SW480 (cell line): ENCODE measurements at regions not wholly inside any gene's neighbourhood (a gene's known extent, or its start where the extent isn't known, plus 50 kb on each side); places are given as distances from the start of the nearest gene placed in this dataset.
A peak's percentile ranks its signal among the peaks of the same experiment; 100 is the strongest.

Source experiments
- DNase-seq: peaks from one replicate; pipeline ENCODE4 v3.0.0-alpha.2; 2016; ENCODE audit warnings: low spot score

GRCh38 chr20:61125546-61126180 is 126.4 kb upstream of the CDH4 start:
- DNase-seq, result no peak

GRCh38 chr20:61126369-61127195 is 125.5 kb upstream of the CDH4 start:
- no peak for DNase-seq

GRCh38 chr20:61127311-61128039 is 124.6 kb upstream of the CDH4 start:
- peak; percentile 67 for DNase-seq

GRCh38 chr20:61128701-61129269 is 123.3 kb upstream of the CDH4 start:
- DNase-seq, result no peak

DNA sequence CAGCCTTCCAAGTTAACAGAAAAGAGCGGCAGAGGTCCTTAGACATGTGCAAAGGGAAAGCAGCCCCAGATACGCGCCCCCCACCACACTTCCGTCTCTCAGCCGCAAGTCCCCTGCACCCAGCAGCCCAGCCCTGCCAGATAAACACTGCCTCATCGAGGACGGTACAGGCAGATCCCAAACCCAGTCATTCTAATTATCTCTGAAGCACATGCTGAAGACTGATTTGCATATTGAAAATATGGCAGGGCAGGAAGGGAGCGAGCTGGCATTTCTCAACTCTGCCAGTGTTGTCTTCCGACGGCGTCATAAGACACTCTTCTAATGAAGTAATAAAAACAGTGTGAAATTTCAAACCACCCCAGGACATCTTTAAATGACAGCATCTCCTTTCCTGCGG is 122.8 kb upstream of the CDH4 start:
- DNase-seq, result no peak

GRCh38 chr20:61130156-61130555 is 121.9 kb upstream of the CDH4 start:
- DNase-seq, result no peak

- no peak for DNase-seq
Measured at GRCh38 chr20:61131944-61132343, 120.1 kb upstream of the CDH4 start.

DNA sequence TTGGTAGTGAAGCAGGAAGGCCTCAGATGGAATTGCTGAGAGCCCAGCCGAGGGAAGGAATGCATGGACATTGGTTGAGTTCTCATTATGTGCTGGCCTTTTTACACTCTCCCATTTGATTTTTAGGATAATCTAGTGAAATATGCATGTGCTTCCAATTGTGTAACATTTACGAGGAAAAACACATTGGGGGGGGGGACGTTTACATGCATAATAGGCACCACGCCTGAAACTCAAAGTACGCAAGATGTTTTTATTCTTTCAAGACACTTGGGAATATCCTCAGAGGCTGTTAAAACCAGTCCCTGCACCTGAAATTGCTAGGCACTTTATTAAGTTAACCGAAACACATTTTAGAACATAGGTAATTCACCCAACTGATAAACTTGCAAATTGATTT is 118.5 kb upstream of the CDH4 start:
- DNase-seq, result no peak

GRCh38 chr20:61134296-61135030 is 117.6 kb upstream of the CDH4 start:
- no peak for DNase-seq

GRCh38 chr20:61135266-61135665 is 116.8 kb upstream of the CDH4 start:
- DNase-seq, result no peak

GRCh38 chr20:61135968-61136367 is 116.1 kb upstream of the CDH4 start:
- DNase-seq, result no peak

DNA sequence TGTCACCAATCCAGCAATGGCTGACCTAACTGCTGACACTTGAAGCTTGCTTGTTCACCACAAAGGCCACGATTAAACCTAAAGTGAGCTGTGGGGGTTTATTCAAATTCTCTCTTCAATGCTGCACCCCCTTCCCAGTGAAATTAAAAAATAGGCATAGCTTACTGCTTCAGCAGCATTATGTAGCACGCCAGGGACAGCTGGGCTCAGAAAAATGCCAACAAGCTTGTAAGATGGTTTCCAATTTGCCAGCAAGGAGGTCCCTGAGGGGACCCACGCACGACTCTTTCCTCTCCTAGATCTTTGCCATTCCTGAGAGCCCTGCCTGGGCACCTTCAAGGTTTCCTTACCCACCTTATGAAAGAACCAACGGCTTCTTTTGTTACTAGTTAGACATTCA is 113.5 kb upstream of the CDH4 start:
- DNase-seq, result no peak

DNA sequence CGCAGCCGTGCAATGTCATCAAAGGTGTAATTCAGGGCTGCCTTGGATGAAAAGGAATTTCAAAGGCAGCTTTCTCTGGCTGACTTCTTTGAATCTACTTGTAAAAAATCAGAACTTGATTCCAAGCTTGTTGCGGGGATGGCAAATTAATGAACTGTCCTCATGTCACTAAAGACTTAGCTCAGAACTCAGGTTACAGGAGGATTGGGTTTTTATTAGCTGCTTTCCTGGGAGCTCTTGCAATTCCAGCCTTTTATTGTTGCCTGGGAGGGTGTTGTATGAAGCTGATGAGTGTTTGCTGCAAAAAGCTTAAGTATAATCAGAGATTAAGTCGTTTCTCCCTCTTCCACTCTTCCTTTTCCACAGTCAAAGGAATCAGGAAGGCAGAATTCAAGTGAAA is 113.0 kb upstream of the CDH4 start:
- DNase-seq, result no peak

DNA sequence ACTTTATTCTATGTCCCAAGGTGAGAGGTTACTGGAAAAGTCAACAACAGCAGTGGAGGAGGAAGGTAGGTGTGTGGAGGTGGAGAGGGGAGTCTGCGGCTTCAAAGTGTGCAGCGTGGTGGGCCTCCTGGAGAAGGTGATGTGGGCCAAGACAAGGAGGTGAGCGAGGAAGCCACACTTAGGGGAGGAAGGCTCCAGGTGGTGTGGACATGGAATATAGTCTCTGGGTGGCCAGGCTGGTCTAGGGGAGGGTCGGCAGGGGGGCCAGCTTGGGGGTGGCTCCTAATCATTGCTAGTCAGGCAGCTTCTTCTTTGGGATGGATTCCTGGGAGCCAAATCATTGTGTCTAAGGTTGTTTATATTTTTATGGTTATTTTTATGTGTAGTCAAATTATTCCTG is 111.5 kb upstream of the CDH4 start:
- no peak for DNase-seq

DNA sequence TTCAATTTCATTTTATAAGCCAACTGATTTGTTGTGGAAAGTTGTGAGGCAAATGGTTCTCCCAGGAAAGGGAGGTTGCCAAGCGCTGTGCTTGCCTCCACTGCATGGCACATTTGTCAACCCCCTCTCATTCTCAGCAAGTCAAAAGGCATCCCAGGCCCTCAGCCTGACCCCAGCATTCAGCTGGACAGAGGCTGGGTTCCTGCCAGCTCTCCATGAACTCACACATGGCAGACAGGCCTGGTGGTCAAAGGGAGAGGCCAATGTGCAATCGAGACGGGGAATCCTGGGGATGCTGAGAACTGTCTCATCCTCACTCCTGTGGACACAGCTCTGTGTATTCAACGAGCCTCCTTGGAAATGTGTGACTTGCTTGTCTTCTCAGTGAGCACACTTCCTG is 106.0 kb upstream of the CDH4 start:
- no peak for DNase-seq

- DNase-seq, result no peak
Measured at GRCh38 chr20:61149636-61150035, 102.4 kb upstream of the CDH4 start.

DNA sequence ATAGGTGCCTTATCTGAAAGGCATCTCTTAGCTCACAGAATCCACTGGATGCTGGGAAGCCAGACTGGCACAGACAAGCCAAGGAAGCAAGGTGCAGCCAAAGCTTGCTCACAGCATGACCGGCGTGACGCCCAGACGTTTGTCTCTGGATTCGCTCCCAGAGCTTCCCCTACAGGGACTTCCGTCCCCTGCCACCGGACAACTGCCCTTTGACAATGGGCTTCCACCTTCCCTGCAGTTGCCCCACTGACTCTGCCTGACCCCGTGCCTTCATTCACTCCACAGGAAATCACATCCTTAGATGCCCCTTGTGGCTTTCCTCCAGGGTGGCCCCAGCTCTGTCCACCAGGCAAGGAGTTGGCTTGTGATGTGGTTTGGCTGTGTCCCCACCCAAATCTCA is 94.8 kb upstream of the CDH4 start:
- no peak for DNase-seq

DNA sequence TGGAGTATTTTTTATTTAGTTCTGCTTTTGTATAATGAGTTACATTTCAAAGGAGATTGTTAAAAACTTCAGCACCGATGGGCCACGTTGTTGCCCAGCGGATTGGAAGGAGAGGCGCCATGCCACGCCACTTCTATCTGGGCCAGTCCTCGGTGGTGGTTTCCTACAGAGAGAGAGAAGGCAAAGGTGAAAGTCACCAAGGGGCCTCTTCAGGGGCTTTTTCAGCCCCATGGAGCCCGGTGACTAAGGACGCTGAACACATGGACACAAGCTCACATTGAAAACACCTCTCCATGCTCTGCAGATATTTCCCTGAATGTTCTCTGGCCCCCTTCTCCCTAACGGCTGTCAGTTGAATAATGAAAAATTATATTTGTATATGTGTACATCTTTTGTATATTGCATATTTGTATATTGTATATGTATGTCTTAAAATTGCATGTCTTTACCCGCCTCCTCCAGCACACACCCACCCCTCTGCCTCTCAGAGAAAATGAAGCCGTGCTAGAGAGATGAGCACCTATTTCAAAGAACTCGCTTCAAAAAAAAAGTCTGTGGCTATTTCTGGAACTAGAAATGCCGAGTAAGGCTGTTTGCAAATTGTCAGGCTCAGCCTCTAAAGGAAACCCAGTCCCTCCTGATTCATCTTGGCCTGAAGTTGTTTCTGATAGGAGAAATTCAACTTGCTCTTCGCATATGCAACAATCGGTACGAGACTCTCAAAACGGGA is 91.9 kb upstream of the CDH4 start:
- no peak for DNase-seq

DNA sequence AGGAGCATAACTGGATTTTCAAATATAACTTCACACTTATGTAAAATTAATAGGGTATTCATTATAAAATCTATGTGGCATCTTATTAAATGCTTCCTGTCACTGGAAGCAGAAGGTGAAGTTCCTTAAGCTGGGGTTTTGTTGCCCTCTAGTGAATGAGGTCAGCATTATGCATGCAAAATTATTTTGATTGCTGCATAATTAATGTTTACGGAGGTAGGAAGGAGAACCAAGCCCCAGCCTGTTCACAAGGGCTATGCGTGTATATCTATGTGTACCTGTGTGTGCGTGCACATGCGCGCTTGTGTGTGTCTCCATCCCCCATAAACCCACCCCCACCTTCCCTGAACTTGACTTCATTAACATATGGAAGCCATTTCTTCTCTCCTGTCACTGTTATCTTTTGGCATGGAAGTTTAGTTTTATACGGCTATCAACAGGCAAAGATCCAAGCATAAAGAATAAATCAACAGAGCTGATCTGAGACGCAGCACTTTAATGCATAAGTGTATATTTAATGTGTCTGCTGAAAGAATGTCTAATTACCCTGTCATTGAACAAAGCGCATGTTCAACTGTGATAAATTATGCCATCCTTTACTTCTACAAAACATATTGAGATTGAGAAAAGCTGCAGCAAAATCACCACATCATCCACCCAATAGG is 90.2 kb upstream of the CDH4 start:
- no peak for DNase-seq

- no peak for DNase-seq
Measured at GRCh38 chr20:61162451-61162850, 89.6 kb upstream of the CDH4 start.

- no peak for DNase-seq
Measured at GRCh38 chr20:61163031-61163430, 89.0 kb upstream of the CDH4 start.
